ENCODE measurements at regions not wholly inside any gene's neighbourhood (a gene's known extent, or its start where the extent isn't known, plus 50 kb on each side); places are given as distances from the start of the nearest gene placed in this dataset.

DNA sequence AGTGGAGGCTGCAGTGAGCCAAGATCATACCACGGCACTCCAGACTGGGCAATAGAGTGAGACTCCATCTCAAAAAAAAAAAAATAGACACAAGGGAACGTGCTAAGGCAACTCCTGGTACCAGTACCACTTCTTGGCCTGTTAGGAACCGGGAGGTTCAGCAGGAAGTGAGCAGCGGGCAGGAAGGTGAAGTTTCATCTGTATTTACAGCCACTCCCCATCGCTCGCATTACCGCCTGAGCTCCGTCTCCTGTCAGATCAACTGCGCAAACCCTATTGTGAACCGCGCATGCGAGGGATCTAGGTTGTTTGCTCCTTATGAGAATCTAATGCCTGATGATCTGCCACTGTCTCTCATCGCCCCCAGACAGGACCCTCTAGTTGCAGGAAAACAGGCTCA lies 69.9 kb upstream of the FOXK1 start:
- no peak for DNase-seq (ENCODE audit: low read depth in 1 of 2, low spot score in 1 of 2)

DNA sequence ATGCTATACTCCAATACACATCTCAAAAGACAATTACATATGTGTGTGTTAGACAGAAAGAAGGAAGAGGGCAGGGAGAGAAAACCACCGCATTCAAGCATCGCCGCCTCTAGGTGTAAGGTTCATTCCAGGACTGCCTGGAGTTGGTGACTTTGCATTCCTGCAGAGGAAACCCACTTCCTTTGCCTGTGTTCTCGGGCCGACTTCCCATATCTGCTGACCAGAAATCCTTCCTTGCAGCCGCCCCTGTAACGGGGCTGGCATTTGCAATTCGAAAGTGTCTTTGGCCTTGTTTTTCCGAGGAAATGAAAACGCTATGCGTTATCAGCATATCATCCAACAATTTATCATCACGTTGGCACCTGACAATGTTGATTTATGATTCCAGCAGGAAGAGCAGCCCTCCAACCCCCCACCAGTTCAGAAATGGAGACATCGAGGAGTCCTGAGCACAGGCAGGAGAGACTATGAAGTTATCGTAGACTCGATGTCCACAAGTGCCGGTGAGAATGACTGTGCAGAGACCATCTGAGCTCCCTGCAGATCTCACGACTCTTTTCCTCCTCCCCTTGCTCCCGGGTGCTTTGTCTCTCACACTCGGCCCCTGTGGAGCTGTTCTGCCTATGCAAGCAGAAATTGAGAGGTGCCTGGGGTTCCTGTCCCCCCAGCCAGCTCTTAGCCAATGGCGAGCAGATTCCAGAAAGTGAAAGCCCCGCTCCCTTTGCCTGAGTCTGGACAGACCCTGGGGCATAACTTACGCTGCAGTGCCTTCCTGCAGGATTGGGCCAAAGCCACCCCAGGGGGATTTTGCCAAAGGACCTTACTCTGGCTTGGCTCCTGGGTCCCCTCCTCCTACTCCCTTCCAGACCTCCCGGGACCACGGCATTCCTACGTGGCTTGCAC lies 68.9 kb upstream of the FOXK1 start:
- DNase-seq (ENCODE audit: low read depth in 1 of 2, low spot score in 1 of 2): no peak

- no peak for DNase-seq (ENCODE audit: low read depth in 1 of 2, low spot score in 1 of 2)
Observed at GRCh38 chr7:4613846-4614548, 68.1 kb upstream of the FOXK1 start.

GRCh38 chr7:4616116-4616515 lies 66.0 kb upstream of the FOXK1 start:
- no peak for DNase-seq (ENCODE audit: low read depth in 1 of 2, low spot score in 1 of 2)

DNA sequence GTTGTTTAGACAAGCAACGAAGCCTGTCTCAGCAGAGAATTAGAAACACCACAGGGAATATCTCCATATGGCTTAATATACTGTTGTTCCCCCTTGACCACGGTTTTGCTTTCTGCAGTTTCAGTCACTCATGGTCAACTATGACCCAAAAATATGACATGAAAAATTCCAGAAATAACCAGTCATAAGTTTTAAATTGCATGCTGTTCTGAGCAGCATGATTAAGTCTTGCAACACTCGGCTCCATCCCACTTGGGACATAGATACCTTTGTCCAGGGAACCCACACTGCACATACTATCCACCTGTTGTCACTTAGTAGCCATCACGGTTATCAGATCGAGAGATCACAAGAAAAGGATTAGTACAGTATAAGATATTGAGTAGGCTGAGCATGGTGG lies 60.7 kb upstream of the FOXK1 start:
- DNase-seq (ENCODE audit: low read depth in 1 of 2, low spot score in 1 of 2): no peak

DNA sequence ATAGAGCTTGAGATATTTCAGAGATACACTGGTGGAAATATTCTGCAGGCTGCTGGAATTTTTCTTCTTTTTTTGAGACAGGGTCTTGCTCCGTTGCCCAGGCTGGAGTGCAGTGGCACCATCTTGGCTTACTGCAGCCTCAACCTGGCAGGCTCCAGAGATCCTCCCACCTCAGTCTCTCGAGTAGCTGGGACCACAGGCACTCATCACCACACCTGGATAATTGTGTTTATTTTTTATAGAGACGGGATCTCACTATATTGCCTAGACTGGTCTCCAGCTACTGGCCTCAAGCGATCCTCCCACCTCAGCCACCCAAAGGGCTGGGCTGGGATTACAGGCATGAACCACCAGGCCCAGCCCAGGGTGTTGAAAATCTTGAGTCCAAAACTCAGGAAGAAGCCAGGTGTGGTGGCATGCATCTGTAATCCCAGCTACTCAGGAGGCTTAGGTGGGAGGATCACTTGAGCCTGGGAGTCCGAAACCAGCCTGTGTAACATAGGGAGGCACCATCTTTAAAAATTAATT lies 55.7 kb upstream of the FOXK1 start:
- no peak for DNase-seq (ENCODE audit: low read depth in 1 of 2, low spot score in 1 of 2)

- no peak for DNase-seq (ENCODE audit: low read depth in 1 of 2, low spot score in 1 of 2)
Observed at GRCh38 chr7:4629287-4629895, 52.7 kb upstream of the FOXK1 start.

DNA sequence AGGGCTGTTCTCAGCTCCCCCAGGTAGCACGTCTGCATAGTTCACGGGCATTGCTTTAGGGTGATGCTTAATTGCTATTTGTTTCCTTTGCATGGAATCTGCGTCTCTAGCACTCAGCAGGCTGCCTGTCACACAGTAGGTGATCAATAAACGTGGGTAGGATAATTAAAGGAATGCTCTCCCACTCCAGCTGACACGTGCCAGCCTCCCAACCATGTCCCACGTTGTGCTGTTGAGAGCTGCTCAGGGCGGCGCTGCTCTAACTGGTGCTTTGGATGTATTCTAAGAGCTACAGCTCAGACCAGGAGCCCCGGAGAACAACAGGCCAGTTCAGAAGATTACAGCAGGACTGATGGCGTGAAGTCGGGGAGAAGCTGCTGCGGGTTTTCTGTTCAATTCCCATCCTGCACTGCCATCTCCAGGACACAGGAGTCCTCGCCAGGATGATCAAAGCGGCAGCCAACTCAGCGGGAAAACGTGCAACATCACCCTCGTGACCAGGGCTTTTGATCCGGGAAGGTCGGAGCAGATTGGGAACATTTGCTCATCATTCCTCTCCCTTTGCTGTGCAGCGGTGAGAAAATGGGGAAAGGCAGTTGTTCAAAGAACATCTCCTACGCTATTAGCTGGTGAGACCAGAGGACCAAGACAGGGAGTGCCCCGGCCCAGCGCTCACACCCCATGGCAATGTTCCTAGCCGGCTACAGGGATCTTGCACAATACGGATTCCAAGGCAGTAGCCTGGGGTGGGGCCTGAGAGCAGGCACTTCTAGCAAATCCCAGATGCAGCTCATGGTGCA lies 50.5 kb upstream of the FOXK1 start:
- DNase-seq (ENCODE audit: low read depth in 1 of 2, low spot score in 1 of 2): no peak

Data from activated CD4-positive, alpha-beta T cell treated with anti-CD3 and anti-CD28 coated beads, Interleukin-2, amount 50 U/mL, for 24 hours (primary cell).